CD4-positive, alpha-beta T cell (primary cell): ENCODE measurements at regions not wholly inside any gene's neighbourhood (a gene's known extent, or its start where the extent isn't known, plus 50 kb on each side); places are given as distances from the start of the nearest gene placed in this dataset.

ENCODE experiments used
- ATAC-seq: fragments of 200-7000 bp; cut with Tn5 transposase; one replicate; pipeline ENCODE4 v1.10.0; 2022; ENCODE audit warnings: mild to moderate bottlenecking; ENCODE audit not compliant: poor library complexity
- CTCF ChIA-PET: fragments of 350-600 bp; sonication (Branson Sonifier 250); formaldehyde crosslinking; loops from one replicate; lab custom pipeline; 2021; ENCODE audit warnings: antibody characterized with exemption, inconsistent platforms; lab: Charles Lee
- POLR2A ChIA-PET: fragments of 350-600 bp; sonication (Branson Sonifier 250); formaldehyde crosslinking; loops from one replicate; lab custom pipeline; 2021; ENCODE audit warnings: antibody characterized with exemption, inconsistent platforms; lab: Charles Lee
- DNase-seq, 14 experiments: peaks; one replicate each; pipeline ENCODE4 v3.0.0-alpha.2; 2013 to 2020; ENCODE audit warnings: mixed read lengths in 2 of 14
- H3K27ac ChIP-seq, 2 donors: one replicate each; pipeline versions ENCODE4 v1.5.1 to v1.7.0; 2013; ENCODE audit warnings: low read length in 2 of 2, low read depth in 1 of 2, mild to moderate bottlenecking in 1 of 2
- H3K27me3 ChIP-seq, 2 experiments: 1 replicate in 1 of 2; 2 replicates in 1 of 2; pipeline versions ENCODE4 v1.6.1 to v1.7.0; 2013; ENCODE audit warnings: low read length in 2 of 2, control low read depth in 1 of 2, mild to moderate bottlenecking in 1 of 2, moderate library complexity in 1 of 2; ENCODE audit not compliant: insufficient read depth in 2 of 2, control insufficient read depth in 1 of 2
- H3K36me3 ChIP-seq: one replicate; pipeline ENCODE4 v1.6.1; 2013; ENCODE audit warnings: low read length, control low read depth; ENCODE audit not compliant: insufficient read depth
- H3K4me1 ChIP-seq: one replicate; pipeline ENCODE4 v1.6.1; 2013; ENCODE audit warnings: low read length, control low read depth; ENCODE audit not compliant: insufficient read depth
- H3K4me3 ChIP-seq: one replicate; pipeline ENCODE4 v1.5.1; 2013; ENCODE audit warnings: mild to moderate bottlenecking, low read length, moderate library complexity
- H3K9me3 ChIP-seq, 2 experiments: 1 replicate in 1 of 2; 2 replicates in 1 of 2; pipeline versions ENCODE4 v1.6.1 to v1.7.0; 2013; ENCODE audit warnings: low read length in 2 of 2, mild to moderate bottlenecking in 2 of 2, control low read depth in 1 of 2, moderate library complexity in 1 of 2; ENCODE audit not compliant: control insufficient read depth in 1 of 2, insufficient read depth in 1 of 2
- H3K27ac Mint-ChIP-seq: one replicate; pipeline ENCODE4 v1.8.0; 2020; ENCODE audit warnings: mixed read lengths
- H3K27me3 Mint-ChIP-seq: one replicate; pipeline ENCODE4 v1.8.0; 2021; ENCODE audit warnings: mixed read lengths
- H3K36me3 Mint-ChIP-seq: one replicate; pipeline ENCODE4 v1.8.0; 2021; ENCODE audit warnings: low read depth, mixed read lengths
- H3K4me1 Mint-ChIP-seq: one replicate; pipeline ENCODE4 v1.8.0; 2021; ENCODE audit warnings: low read depth, mixed read lengths
- H3K4me3 Mint-ChIP-seq: one replicate; pipeline ENCODE4 v1.8.0; 2020; ENCODE audit warnings: mild to moderate bottlenecking, mixed read lengths
- H3K9me3 Mint-ChIP-seq: one replicate; pipeline ENCODE4 v1.8.0; 2020; ENCODE audit warnings: mixed read lengths
- CTCF ChIP-seq: fragments of 200-600 bp; IDR thresholded peaks from one replicate; pipeline ENCODE4 v1.8.0; 2022; ENCODE audit warnings: antibody characterized with exemption, mild to moderate bottlenecking
- intact Hi-C, 2 experiments: fragments of 100-400 bp; cut with DNase I in 1 of 2; cut with micrococcal nuclease in 1 of 2; formaldehyde crosslinking; loops; one replicate each; pipeline versions ENCODE4 v1.15.1 to v1.9.0; 2023 to 2025; cut with DNase I, micrococcal nuclease

- peaks cover 0 to 12% of the 10 kb centered on the region in 2 experiments for H3K9me3 ChIP-seq
- DNase-seq (no peak), ATAC-seq (no peak)
- Mint-ChIP-seq H3K9me3 (no peaks in the 10 kb centered on the region), H3K4me3 (no peak overlapping the region), H3K4me1 (no peaks in the 10 kb centered on the region), H3K36me3 (no peaks in the 10 kb centered on the region), H3K27me3 (no peaks in the 10 kb centered on the region), H3K27ac (no peak overlapping the region)
- no peak for TF ChIP-seq CTCF
- no peaks in the 10 kb centered on the region for H3K36me3 ChIP-seq
- no peak overlapping the region for H3K27ac ChIP-seq
- ChIA-PET CTCF (no interaction called here), POLR2A (no interaction called here)
- no peaks in the 10 kb centered on the region for H3K4me1 ChIP-seq
- no peak overlapping the region for H3K4me3 ChIP-seq
- intact Hi-C loops: no loop called here
- peaks cover 0 to 3% of the 10 kb centered on the region in 2 experiments for H3K27me3 ChIP-seq
Measured at GRCh38 chr2:120855855-120856405, 120.3 kb downstream of the GLI2 start.

- intact Hi-C loops: no loop called here
- H3K9me3 Mint-ChIP-seq: no peaks in the 10 kb centered on the region
- TF ChIP-seq CTCF: no peak
- H3K4me1 Mint-ChIP-seq: no peaks in the 10 kb centered on the region
- ChIA-PET POLR2A (no interaction called here), CTCF (no interaction called here)
- peaks cover 0 to 12% of the 10 kb centered on the region in 2 experiments for H3K9me3 ChIP-seq
- H3K36me3 ChIP-seq: no peaks in the 10 kb centered on the region
- no peak overlapping the region for H3K27ac Mint-ChIP-seq
- ATAC-seq (no peak), DNase-seq (no peak)
- H3K4me3 Mint-ChIP-seq: no peak overlapping the region
- no peaks in the 10 kb centered on the region for H3K4me1 ChIP-seq
- H3K27me3 ChIP-seq: peaks cover 0 to 3% of the 10 kb centered on the region in 2 experiments
- H3K27ac ChIP-seq: no peak overlapping the region
- H3K36me3 Mint-ChIP-seq: no peaks in the 10 kb centered on the region
- H3K4me3 ChIP-seq: no peak overlapping the region
- H3K27me3 Mint-ChIP-seq: no peaks in the 10 kb centered on the region
Measured at GRCh38 chr2:120856421-120856862, 120.8 kb downstream of the GLI2 start.

GRCh38 chr2:120857422-120857821 lies 121.8 kb downstream of the GLI2 start:
- no peak overlapping the region for H3K4me3 ChIP-seq
- H3K4me1 ChIP-seq: no peaks in the 10 kb centered on the region
- intact Hi-C loops: no loop called here
- no peaks in the 10 kb centered on the region for H3K36me3 ChIP-seq
- Mint-ChIP-seq H3K4me1 (no peaks in the 10 kb centered on the region), H3K27ac (no peak overlapping the region), H3K4me3 (no peak overlapping the region), H3K9me3 (no peaks in the 10 kb centered on the region), H3K36me3 (no peaks in the 10 kb centered on the region), H3K27me3 (no peaks in the 10 kb centered on the region)
- ATAC-seq (no peak), DNase-seq (no peak)
- ChIA-PET CTCF (no interaction called here), POLR2A (no interaction called here)
- peaks cover 0 to 3% of the 10 kb centered on the region in 2 experiments for H3K27me3 ChIP-seq
- no peak for TF ChIP-seq CTCF
- no peak overlapping the region for H3K27ac ChIP-seq
- H3K9me3 ChIP-seq: peaks cover 0 to 12% of the 10 kb centered on the region in 2 experiments
